SHP77 (cell line): ENCODE measurements at regions not wholly inside any gene's neighbourhood (a gene's known extent, or its start where the extent isn't known, plus 50 kb on each side); places are given as distances from the start of the nearest gene placed in this dataset.

ENCODE experiments used
- DNase-seq, 2 experiments: peaks; one replicate each; lab custom pipeline; 2025; lab: John Stamatoyannopoulos, UW

DNA sequence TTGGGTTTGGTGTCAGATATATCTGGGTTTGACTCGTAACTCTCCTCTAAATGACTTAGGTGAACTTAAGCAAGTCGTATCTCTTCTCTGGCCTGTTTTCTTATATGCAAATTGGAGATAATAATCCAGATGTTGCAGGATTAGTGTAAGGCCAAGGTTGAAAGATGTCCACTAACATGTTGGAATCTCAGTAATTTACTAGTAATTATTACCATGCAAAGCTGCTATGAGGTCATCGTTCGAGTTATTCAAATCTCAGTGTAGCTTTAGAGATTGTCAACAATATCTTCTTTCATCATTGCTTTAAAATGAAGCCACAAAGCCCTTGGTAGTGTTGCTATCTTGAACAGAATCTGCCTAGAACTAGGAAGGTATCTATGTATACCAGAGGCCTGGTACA lies 437.7 kb upstream of the KLF4 start:
- no peak for DNase-seq

DNA sequence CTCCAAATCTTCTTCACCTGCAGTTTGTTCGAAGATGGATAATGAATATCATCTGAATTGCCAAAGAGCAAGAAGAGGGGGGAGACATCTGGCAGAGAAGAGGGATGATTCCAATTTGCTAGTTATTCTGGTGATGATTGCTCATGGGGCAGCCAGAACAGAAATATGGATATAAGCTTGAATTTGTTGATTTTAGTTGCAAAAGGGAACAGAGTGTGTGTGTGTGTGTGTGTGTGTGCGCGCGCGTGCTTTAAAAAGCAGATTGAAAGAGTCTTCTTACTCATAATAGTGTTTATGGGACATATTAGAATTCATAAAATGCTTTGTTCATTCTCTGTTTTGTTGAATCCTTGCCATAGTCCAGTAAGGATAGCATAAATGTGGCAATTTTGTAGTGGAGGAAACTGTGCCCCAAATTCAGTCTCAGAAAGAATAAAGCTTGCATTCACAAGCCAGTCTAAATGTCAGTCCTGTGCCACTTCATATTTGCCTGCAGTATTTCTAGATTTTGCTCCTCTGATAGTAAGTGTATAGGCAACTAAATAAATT lies 436.3 kb upstream of the KLF4 start:
- DNase-seq = no peak

DNA sequence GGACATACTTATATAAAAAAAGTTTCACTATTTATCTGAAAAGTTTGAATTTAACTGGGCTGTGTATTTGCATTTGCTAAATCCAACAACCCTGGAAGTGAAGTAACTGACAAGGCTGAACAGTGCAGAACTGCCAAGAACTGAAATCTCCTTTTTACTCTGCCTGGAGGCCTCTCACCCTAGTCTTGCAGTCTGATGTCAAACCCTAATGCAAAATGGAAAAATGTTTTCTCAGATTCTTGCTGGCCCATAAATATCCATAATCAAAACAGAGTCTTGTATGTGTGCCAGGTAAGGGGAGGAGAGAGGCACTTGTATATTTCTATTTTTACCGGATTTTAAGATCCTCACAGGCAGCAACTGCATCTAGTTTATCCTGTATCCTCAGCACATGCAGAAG lies 432.7 kb upstream of the KLF4 start:
- DNase-seq = no peak

GRCh38 chr9:107919263-107919662 lies 429.7 kb upstream of the KLF4 start:
- DNase-seq = no peak

GRCh38 chr9:107918749-107919148 lies 429.2 kb upstream of the KLF4 start:
- DNase-seq = no peak

DNA sequence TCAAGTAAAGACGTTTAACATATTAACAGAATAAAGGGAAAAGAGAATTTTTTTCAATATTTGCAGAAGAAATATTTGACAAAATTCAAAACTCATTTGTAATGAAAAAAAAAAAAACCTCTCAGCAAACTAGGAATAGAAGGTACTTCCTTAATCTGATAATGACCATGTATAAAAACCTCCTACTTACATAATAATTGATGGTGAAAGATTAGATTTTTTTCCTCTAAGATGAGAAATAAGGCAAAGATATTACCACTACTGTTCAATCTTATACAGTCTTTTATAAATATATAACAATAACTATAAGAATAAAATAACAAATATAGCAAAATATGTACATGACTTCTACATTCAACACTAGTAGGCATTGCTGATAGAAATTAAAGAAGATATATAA lies 424.6 kb upstream of the KLF4 start:
- no peak for DNase-seq

GRCh38 chr9:107907715-107908114 lies 418.1 kb upstream of the KLF4 start:
- no peak for DNase-seq

- no peak for DNase-seq
These were observed 417.7 kb upstream of the KLF4 start for GRCh38 chr9:107907255-107907654.

DNA sequence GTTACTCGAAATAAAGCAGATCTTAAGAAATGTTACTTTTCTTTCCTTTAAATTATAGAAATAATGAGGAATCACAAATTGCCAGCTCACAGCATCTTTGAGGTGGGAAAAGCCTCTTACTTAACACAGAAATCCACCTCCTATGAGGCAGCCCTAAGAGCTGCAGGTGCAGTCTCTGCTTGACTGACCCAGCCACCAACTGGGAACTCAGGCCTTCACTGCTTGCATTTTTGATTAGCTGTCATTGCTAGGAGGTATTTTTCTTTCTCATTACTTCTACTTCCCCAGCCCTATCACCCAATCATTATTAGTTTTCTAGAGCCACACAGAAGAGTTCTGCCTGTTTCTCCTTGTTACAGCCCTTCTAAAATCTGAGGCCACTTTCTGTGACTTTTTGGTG lies 416.5 kb upstream of the KLF4 start:
- no peak for DNase-seq

- DNase-seq = no peak
These were observed 415.9 kb upstream of the KLF4 start for GRCh38 chr9:107905308-107906020.

GRCh38 chr9:107899961-107900330 lies 410.4 kb upstream of the KLF4 start:
- no peak for DNase-seq

DNA sequence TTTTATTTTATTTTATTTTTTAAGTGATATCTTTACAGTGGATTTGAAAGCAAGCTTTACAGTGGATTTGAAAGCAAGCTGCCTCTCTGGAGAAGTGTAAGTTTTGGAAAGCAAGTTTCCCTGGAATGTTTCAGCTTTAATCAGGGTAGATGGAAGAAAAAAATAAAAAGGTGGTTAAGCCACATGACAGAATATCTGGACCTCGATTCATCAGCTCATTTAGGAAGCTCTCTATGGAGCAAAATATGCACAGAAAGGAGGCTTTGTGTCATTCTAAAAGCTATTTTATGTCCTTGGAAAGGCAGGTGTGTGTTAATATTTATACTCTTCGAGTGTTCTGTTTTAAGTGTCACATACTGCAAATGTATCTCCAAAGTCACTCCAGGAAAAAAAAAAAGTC lies 409.2 kb upstream of the KLF4 start:
- DNase-seq = no peak

GRCh38 chr9:107896544-107896943 lies 407.0 kb upstream of the KLF4 start:
- DNase-seq = no peak

- no peak for DNase-seq
These were observed 406.0 kb upstream of the KLF4 start for GRCh38 chr9:107895501-107896001.

- DNase-seq = no peak
These were observed 405.1 kb upstream of the KLF4 start for GRCh38 chr9:107894572-107895261.

DNA sequence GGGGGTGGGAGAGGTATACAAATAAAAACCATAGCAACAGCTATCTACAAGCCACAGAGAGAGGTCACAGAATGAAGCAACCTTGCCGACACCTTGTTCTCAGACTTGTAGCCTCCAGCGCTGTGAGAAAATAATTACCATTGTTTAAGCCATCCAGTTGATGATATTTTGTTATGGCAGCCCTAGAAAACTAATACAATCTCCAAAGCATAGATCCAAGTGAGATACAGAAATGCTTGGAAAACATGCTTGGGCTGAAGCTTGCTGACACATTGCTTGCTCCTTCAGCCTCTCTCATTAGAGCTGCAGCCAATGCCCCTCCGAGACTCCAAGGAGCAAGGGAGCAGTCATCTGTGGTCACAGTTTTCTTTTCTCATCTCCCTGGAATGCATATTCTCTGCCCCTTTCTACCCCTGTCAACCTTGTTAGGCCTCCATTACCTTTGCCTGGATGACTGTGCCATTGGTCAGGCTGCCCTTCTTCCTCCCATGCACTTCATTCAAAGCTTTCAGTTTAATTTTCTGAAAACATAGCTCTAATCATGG lies 401.4 kb upstream of the KLF4 start:
- no peak for DNase-seq

DNA sequence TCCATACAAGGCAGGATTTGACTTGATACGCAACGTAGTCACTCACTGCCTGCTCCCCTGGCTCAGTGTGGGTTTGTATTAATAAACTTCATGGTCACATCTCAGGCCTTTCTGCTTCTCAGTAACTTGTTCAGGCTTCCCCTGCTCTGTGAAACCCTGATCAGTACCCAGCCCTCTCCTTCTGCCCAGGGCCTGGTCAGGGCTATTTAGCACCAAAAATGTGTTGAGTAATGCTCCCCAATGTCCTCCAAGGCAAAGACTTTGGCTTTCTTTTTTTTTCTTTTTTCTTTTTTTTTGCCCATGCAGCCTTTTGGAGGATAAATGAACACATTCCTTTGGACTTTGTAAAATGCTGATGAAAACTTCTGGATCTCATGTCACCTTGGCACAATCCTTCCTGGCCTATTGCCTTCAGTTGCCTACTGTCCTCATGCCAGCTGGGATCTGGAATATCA lies 399.2 kb upstream of the KLF4 start:
- no peak for DNase-seq

DNA sequence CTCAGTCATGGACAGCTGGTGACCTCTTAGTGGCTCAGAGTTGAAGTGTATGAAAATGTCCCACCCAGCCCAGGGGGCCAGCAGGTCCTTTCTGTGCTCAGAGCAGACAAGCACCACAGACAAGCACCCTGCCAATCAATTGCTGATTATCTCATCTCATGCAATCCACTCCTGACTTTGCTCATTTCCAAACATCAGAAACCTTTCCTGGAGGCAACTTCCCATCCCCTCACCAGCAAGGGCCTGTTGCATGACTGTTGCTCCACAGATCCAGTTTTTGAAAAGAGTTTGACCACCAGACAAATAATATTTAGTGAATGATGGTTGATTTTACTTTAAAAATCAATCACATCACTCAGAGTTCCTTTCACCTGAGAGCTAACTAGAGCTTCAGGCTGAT lies 397.3 kb upstream of the KLF4 start:
- DNase-seq = no peak

DNA sequence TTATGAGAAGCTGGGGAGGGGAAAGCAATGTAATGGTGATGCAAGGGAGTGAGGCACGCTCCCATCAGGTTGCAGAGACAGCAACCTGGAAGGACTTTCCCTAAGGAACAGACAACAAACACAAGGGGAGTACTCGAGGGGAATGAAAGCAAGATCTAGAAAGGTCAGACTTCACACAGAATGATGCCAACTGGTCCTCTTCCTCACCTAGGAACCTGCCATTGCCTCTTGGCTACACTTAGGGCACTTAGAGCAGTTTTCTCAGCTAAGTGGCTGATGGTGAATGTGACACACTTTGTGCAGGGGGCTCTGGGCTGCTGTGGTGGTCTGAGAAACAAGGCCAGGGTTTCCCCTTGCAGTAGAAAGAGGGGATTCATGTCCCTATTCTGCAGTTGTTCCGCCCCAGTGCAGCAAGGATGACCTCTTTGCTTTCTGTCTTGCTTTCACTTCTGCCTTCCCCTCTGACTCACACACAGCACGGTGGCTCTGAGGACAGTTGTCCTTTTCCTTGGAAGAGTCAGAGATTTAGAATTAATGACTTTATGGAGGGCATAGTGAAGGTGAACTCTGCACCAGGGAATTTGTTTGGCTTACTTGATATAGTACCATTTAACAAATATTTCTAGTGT lies 394.0 kb upstream of the KLF4 start:
- DNase-seq = no peak

- no peak for DNase-seq
These were observed 392.2 kb upstream of the KLF4 start for GRCh38 chr9:107881626-107882300.

- DNase-seq = no peak
These were observed 388.9 kb upstream of the KLF4 start for GRCh38 chr9:107878462-107878861.

GRCh38 chr9:107875571-107875980 lies 386.0 kb upstream of the KLF4 start:
- no peak for DNase-seq
